MCF 10A (cell line): ENCODE measurements at regions not wholly inside any gene's neighbourhood (a gene's known extent, or its start where the extent isn't known, plus 50 kb on each side); places are given as distances from the start of the nearest gene placed in this dataset.
"Not testable (repeated sequence)": the region's sequence is repeated elsewhere in the genome, so short reads cannot be mapped to it uniquely, and the experiment has no call there.

Experiments
- BruUV-seq: library from RNA; stranded (reverse); fragments of 400-500 nt; replicated peaks from 2 replicates; lab custom pipeline; 2021; lab: Mats Ljungman, UMichigan
- CTCF ChIA-PET: fragments of 300-600 bp; sonication (Branson Sonifier 250); formaldehyde crosslinking; extraction: SDS; loops from one replicate; lab custom pipeline; 2021; ENCODE audit warnings: antibody characterized with exemption, inconsistent platforms; lab: Yijun Ruan, JAX
- POLR2A ChIA-PET: fragments of 300-600, 350-650 bp; sonication (Branson Sonifier 250); formaldehyde crosslinking; extraction: SDS; loops from one replicate; lab custom pipeline; 2020; ENCODE audit warnings: antibody characterized with exemption, inconsistent platforms; lab: Yijun Ruan, JAX
- DNase-seq: peaks from one replicate; pipeline ENCODE4 v3.0.0-alpha.2; 2018; ENCODE audit not compliant: unreplicated experiment
- H3K27ac Mint-ChIP-seq: one replicate; pipeline ENCODE4 v1.8.0; 2022; ENCODE audit warnings: mild to moderate bottlenecking, low read depth, mixed read lengths; ENCODE audit not compliant: unreplicated experiment
- H3K27me3 Mint-ChIP-seq: one replicate; pipeline ENCODE4 v1.8.0; 2022; ENCODE audit warnings: mixed read lengths; ENCODE audit not compliant: insufficient read depth, unreplicated experiment
- H3K36me3 Mint-ChIP-seq: one replicate; pipeline ENCODE4 v1.8.0; 2022; ENCODE audit warnings: mild to moderate bottlenecking, moderate library complexity, mixed read lengths; ENCODE audit not compliant: insufficient read depth, unreplicated experiment
- H3K4me1 Mint-ChIP-seq: one replicate; pipeline ENCODE4 v1.8.0; 2022; ENCODE audit warnings: mixed read lengths; ENCODE audit not compliant: insufficient read depth, unreplicated experiment
- H3K4me3 Mint-ChIP-seq: one replicate; pipeline ENCODE4 v1.8.0; 2022; ENCODE audit warnings: mild to moderate bottlenecking, moderate library complexity, mixed read lengths; ENCODE audit not compliant: unreplicated experiment
- H3K9me3 Mint-ChIP-seq: one replicate; pipeline ENCODE4 v1.8.0; 2022; ENCODE audit warnings: mixed read lengths; ENCODE audit not compliant: unreplicated experiment
- intact Hi-C: fragments of 100-400 bp; cut with micrococcal nuclease; formaldehyde crosslinking; loops from 2 replicates; pipeline ENCODE4 v1.14.1; 2022
- TF ChIP-seq, protein P1 (sequence below): fragments of 200-600 bp; IDR thresholded peaks from one replicate; pipeline ENCODE4 v1.8.0; 2022; ENCODE audit warnings: antibody characterized with exemption, mild to moderate bottlenecking; ENCODE audit not compliant: unreplicated experiment

DNA sequence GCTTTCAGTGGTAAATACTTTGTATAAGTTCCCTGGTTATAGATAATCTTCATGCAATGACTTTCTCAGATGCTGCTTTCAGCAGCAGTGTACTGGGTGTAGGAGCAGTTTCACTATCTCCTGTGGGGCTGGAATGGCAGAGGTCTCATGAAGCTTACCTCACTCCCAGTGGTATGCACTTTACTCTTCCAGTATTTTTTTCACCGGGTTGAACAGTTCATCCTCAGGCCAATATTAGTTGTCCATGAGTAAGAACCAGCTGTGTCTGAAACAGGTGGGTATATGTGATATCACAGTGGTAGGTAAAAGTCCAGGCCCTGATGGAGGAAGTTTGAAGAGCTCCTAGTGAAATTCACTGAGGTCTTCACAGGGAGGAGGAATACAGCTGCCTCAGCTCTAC is 351.5 kb upstream of the EMCN start:
- BruUV-seq = no TSS peak
- ChIA-PET CTCF (interaction anchor here (0.6 to 1.0 kb wide), 2 partner anchors 20 to 220 kb away, joined by 3 to 4 read pairs; no protein-coding TSS in a partner anchor), POLR2A (interaction anchor here (0.9 kb wide), 1 partner anchor 108 kb away, joined by 3 read pairs; no protein-coding TSS in a partner anchor)
- no peaks in the 10 kb centered on the region for H3K27me3 Mint-ChIP-seq
- peaks cover 20% of the 10 kb centered on the region for H3K9me3 Mint-ChIP-seq
- H3K27ac Mint-ChIP-seq = no peak overlapping the region
- no peaks in the 10 kb centered on the region for H3K36me3 Mint-ChIP-seq
- TF ChIP-seq, protein P1, sequence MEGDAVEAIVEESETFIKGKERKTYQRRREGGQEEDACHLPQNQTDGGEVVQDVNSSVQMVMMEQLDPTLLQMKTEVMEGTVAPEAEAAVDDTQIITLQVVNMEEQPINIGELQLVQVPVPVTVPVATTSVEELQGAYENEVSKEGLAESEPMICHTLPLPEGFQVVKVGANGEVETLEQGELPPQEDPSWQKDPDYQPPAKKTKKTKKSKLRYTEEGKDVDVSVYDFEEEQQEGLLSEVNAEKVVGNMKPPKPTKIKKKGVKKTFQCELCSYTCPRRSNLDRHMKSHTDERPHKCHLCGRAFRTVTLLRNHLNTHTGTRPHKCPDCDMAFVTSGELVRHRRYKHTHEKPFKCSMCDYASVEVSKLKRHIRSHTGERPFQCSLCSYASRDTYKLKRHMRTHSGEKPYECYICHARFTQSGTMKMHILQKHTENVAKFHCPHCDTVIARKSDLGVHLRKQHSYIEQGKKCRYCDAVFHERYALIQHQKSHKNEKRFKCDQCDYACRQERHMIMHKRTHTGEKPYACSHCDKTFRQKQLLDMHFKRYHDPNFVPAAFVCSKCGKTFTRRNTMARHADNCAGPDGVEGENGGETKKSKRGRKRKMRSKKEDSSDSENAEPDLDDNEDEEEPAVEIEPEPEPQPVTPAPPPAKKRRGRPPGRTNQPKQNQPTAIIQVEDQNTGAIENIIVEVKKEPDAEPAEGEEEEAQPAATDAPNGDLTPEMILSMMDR = no peak
- intact Hi-C loops = no loop called here
- H3K4me1 Mint-ChIP-seq = peaks cover 11% of the 10 kb centered on the region
- no peak for DNase-seq
- H3K4me3 Mint-ChIP-seq = no peak overlapping the region

DNA sequence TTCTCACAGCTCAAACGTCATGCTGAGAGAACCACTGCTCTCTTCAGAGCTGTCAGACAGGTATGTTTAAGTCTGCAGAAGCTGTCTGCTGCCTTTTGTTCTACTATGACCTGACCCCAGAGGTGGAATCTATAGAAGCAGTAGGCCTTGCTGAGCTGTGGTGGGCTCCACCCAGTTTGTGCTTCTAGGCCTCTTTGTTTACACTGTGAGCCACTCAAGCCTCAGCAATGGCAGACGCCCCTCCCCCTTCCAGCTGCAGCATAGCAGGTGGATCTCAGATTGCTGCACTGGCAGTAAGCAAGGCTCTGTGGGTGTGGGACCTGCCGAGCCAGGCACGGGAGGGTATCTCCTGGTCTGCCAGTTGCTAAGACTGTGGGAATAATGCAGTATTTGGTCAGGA is 350.5 kb upstream of the EMCN start:
- BruUV-seq, intact Hi-C loops, H3K27me3 Mint-ChIP-seq, H3K27ac Mint-ChIP-seq, H3K4me3 Mint-ChIP-seq, DNase-seq, H3K36me3 Mint-ChIP-seq: not testable (repeated sequence)
- Mint-ChIP-seq H3K4me1 (peaks cover 11% of the 10 kb centered on the region), H3K9me3 (peaks cover 20% of the 10 kb centered on the region)
- ChIA-PET CTCF (interaction anchor here (0.6 to 1.4 kb wide), 3 partner anchors 9 to 19 kb away, joined by 3 to 4 read pairs (median 3); no protein-coding TSS in a partner anchor), POLR2A (interaction anchor here (0.9 kb wide), 1 partner anchor 109 kb away, joined by 3 read pairs; no protein-coding TSS in a partner anchor)

DNA sequence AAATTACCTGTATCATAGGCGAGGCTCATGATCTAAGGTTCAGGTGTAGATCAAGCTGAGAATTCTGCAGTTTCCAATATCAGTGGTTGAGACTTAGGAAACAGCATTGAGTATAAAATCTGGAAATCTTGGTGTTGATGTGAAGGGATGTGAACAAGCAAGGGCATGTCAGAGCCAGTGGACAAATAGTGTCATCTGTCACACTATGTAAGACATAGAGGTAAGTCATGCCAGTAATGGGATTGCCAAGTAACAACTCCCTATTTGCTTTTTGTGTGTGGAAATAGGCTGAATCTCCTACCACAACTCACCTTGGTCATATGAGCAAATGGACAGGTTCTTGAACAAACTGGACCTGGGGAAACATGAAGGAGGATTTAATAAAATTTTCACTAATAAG is 334.5 kb upstream of the EMCN start:
- Mint-ChIP-seq H3K27me3 (no peaks in the 10 kb centered on the region), H3K4me1 (no peaks in the 10 kb centered on the region), H3K9me3 (peaks cover 7% of the 10 kb centered on the region), H3K36me3 (no peaks in the 10 kb centered on the region), H3K27ac (no peak overlapping the region), H3K4me3 (no peak overlapping the region)
- BruUV-seq = no TSS peak
- TF ChIP-seq, protein P1 = no peak
- intact Hi-C loops = no loop called here
- ChIA-PET CTCF (no interaction called here), POLR2A (no interaction called here)
- no peak for DNase-seq

DNA sequence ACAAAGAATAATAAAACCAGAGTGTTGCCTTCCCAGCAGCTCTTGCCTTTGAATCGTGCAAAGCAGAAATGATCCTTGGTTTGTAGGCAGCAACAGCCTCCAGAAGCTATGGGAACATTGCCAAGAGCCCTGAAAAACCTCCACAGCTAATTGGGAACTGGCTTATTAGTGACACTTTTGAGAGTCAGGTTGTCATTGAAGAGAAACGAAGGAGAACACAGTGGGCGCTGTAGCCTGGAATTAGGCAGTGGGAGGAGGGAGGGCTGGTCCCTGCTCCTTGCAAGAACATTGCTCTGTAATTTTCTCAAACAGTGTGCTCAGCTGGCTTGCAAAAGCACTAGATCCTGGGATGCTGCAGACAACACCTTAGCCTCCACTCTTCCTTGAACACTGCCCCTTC is 331.5 kb upstream of the EMCN start:
- ChIA-PET POLR2A (interaction anchor here (0.6 to 0.9 kb wide), 3 partner anchors 136 to 610 kb away, joined by 3 read pairs; no protein-coding TSS in a partner anchor), CTCF (interaction anchor here (0.7 to 1.2 kb wide), 8 partner anchors 9 to 261 kb away, joined by 3 to 6 read pairs (median 4); no protein-coding TSS in a partner anchor)
- Mint-ChIP-seq H3K9me3 (peaks cover 7% of the 10 kb centered on the region), H3K4me1 (no peaks in the 10 kb centered on the region), H3K36me3 (no peaks in the 10 kb centered on the region), H3K27ac (no peak overlapping the region), H3K27me3 (no peaks in the 10 kb centered on the region), H3K4me3 (no peak overlapping the region)
- BruUV-seq = no TSS peak
- TF ChIP-seq, protein P1 = peak; percentile 1
- intact Hi-C loops = loop anchor here (5.0 kb wide), 1 partner anchor 883 kb away; no protein-coding TSS in a partner anchor
- no peak for DNase-seq
